K562 (cell line): ENCODE measurements at regions not wholly inside any gene's neighbourhood (a gene's known extent, or its start where the extent isn't known, plus 50 kb on each side); places are given as distances from the start of the nearest gene placed in this dataset.

Experiments used
- ATAC-seq: fragments of 200-7000 bp; cut with Tn5 transposase; 3 replicates; pipeline ENCODE4 v1.9.1; 2020; ENCODE audit warnings: moderate library complexity
- BruUV-seq: library from RNA; stranded (reverse); fragments of 400-500 nt; replicated peaks from 2 replicates; lab custom pipeline; 2021; lab: Mats Ljungman, UMichigan
- CTCF ChIA-PET: fragments of 300-600 bp; formaldehyde crosslinking; extraction: SDS; loops from one replicate; lab custom pipeline; 2021; ENCODE audit warnings: low intra/inter-chr PET ratio; lab: Yijun Ruan, JAX
- POLR2A ChIA-PET: fragments of 300-600, 350-650 bp; sonication (Branson Sonifier 250); formaldehyde crosslinking; extraction: SDS; loops from one replicate; lab custom pipeline; 2021; ENCODE audit warnings: antibody characterized with exemption, inconsistent platforms; lab: Yijun Ruan, JAX
- DNase-seq, 4 experiments: peaks; one replicate each; pipeline versions ENCODE4 v3.0.0 to v3.0.0-alpha.2; 2011 to 2018; ENCODE audit warnings: low spot score in 3 of 4, mixed read lengths in 3 of 4; ENCODE audit errors: extremely low read depth in 1 of 4
- FAIRE-seq: peaks from 2 replicates; lab custom pipeline; 2011; peaks lifted over from hg19 to GRCh38; lab: Jason Lieb, UNC
- H2AFZ ChIP-seq: 2 replicates; pipeline ENCODE4 v1.6.0; 2011; ENCODE audit warnings: low read depth, low read length, control low read depth, inconsistent platforms
- H3K27ac ChIP-seq: fragments of 200-600 bp; 3 replicates; pipeline ENCODE4 v1.8.0; 2011; ENCODE audit warnings: low read depth, mild to moderate bottlenecking, control low read depth, inconsistent platforms, low read length, moderate library complexity, mixed read lengths; ENCODE audit errors: extremely low read depth
- H3K27me3 ChIP-seq, 2 experiments: fragments of 300-600 bp in 1 of 2; 2 replicates in 1 of 2; 3 replicates in 1 of 2; pipeline versions ENCODE4 v1.6.0 to v1.8.0; 2011; ENCODE audit warnings: inconsistent platforms in 2 of 2, low read length in 2 of 2, mild to moderate bottlenecking in 1 of 2, mixed read lengths in 1 of 2, moderate library complexity in 1 of 2; ENCODE audit not compliant: control insufficient read depth in 2 of 2, insufficient read depth in 2 of 2
- H3K36me3 ChIP-seq: fragments of 300-600 bp; 3 replicates; pipeline ENCODE4 v1.8.0; 2011; ENCODE audit warnings: mild to moderate bottlenecking, low read length, inconsistent platforms; ENCODE audit not compliant: control insufficient read depth, insufficient read depth
- H3K4me1 ChIP-seq, 2 experiments: fragments of 200-600 bp in 1 of 2; replicated peaks in 1 of 2; 2 replicates in 1 of 2; 3 replicates in 1 of 2; pipeline versions ENCODE4 v1.5.1 to v1.8.0; 2011; ENCODE audit warnings: inconsistent platforms in 2 of 2, low read length in 2 of 2, mild to moderate bottlenecking in 1 of 2, mixed read lengths in 1 of 2, moderate library complexity in 1 of 2; ENCODE audit not compliant: control insufficient read depth in 2 of 2, insufficient read depth in 2 of 2
- H3K4me2 ChIP-seq: 2 replicates; pipeline ENCODE4 v1.6.1; 2011; ENCODE audit warnings: low read length, control low read depth, inconsistent platforms, mixed read lengths; ENCODE audit not compliant: insufficient read depth
- H3K4me3 ChIP-seq: fragments of 200-600 bp; sonication (generic), shearing (Covaris generic); 2 replicates; pipeline ENCODE4 v1.5.1; 2016; ENCODE audit warnings: control low read depth, inconsistent platforms
- H3K79me2 ChIP-seq: fragments of 200-600 bp; 3 replicates; pipeline ENCODE4 v1.8.0; 2011; ENCODE audit warnings: low read length, inconsistent platforms; ENCODE audit not compliant: control insufficient read depth, insufficient read depth
- H3K9ac ChIP-seq, 2 experiments: 2 replicates each; pipeline versions ENCODE4 v1.6.0 to v1.6.1; 2011; ENCODE audit warnings: low read depth in 2 of 2, low read length in 2 of 2, control low read depth in 1 of 2, inconsistent platforms in 1 of 2, mild to moderate bottlenecking in 1 of 2, mixed read lengths in 1 of 2; ENCODE audit not compliant: insufficient read depth in 1 of 2
- H3K9me1 ChIP-seq: one replicate; pipeline ENCODE4 v1.6.0; 2011; ENCODE audit warnings: inconsistent platforms, mild to moderate bottlenecking, low read length, moderate library complexity; ENCODE audit not compliant: control insufficient read depth, insufficient read depth
- H3K9me3 ChIP-seq: replicated peaks from 2 replicates; pipeline ENCODE4 v1.5.1; 2011; ENCODE audit warnings: low read depth, low read length, inconsistent platforms; ENCODE audit not compliant: control insufficient read depth, insufficient read depth
- H4K20me1 ChIP-seq: replicated peaks from 2 replicates; pipeline ENCODE4 v1.6.1; 2011; ENCODE audit warnings: low read length, inconsistent platforms, mixed read lengths; ENCODE audit not compliant: control insufficient read depth, insufficient read depth
- AFF1 ChIP-seq, 2 experiments: fragments of 450-650 bp; IDR thresholded peaks; 2 replicates each; pipeline ENCODE4 v1.6.1; 2018; ENCODE audit warnings: mild to moderate bottlenecking in 2 of 2, low read depth in 1 of 2; ENCODE audit not compliant: partially characterized antibody in 2 of 2
- CC2D1A ChIP-seq: fragments of 450-650 bp; IDR thresholded peaks from 2 replicates; pipeline ENCODE4 v1.6.1; 2017; ENCODE audit warnings: mild to moderate bottlenecking
- EGR1 ChIP-seq: fragments of 450-650 bp; conservative IDR thresholded peaks from 2 replicates; pipeline ENCODE4 v1.6.1; 2017; ENCODE audit warnings: mild to moderate bottlenecking
- MYBL2 ChIP-seq, 2 experiments: fragments of 450-650 bp in 1 of 2; sonication (generic) in 1 of 2; formaldehyde crosslinking in 1 of 2; IDR thresholded peaks; 2 replicates each; pipeline versions ENCODE4 v1.6.1 to v1.8.1; 2017 to 2022; ENCODE audit warnings: borderline replicate concordance in 1 of 2, inconsistent platforms in 1 of 2, low read depth in 1 of 2, mild to moderate bottlenecking in 1 of 2, missing genetic modification reagents in 1 of 2, moderate library complexity in 1 of 2
- NFE2L1 ChIP-seq: fragments of 450-650 bp; IDR thresholded peaks from 2 replicates; pipeline ENCODE4 v1.6.1; 2016; ENCODE audit warnings: missing genetic modification characterization, low read depth, mild to moderate bottlenecking, missing compliant biosample characterization, moderate library complexity, borderline replicate concordance
- NFRKB ChIP-seq: fragments of 450-650 bp; IDR thresholded peaks from 2 replicates; pipeline ENCODE4 v1.6.1; 2016; ENCODE audit warnings: low read depth
- PHTF2 ChIP-seq: fragments of 250-450 bp; sonication (Bioruptor Pico); IDR thresholded peaks from 2 replicates; pipeline ENCODE4 v1.5.0; 2021; ENCODE audit warnings: mild to moderate bottlenecking
- RAD51 ChIP-seq: fragments of 450-650 bp; IDR thresholded peaks from 2 replicates; pipeline ENCODE4 v1.7.1; 2016; ENCODE audit warnings: low read depth, mild to moderate bottlenecking, borderline replicate concordance
- TCFL5 ChIP-seq: fragments of 250-450 bp; sonication (Bioruptor Pico); conservative IDR thresholded peaks from 2 replicates; pipeline ENCODE4 v1.6.1; 2021; ENCODE audit warnings: mild to moderate bottlenecking, moderate library complexity, matching md5 sums
- ZNF217 ChIP-seq: sonication (generic); formaldehyde crosslinking; IDR thresholded peaks from 2 replicates; pipeline ENCODE4 v1.8.0; 2022; ENCODE audit warnings: mild to moderate bottlenecking, missing genetic modification reagents
- ZNF778 ChIP-seq: fragments of 450-650 bp; formaldehyde crosslinking; IDR thresholded peaks from 2 replicates; pipeline ENCODE4 v1.4.0; 2020; ENCODE audit warnings: mild to moderate bottlenecking, moderate library complexity
- WGBS: fragments of 100-300 bp; shearing (Covaris generic); methylation state at CpG from one replicate; pipeline ENCODE4 v1.1.6; 2016; ENCODE audit warnings: low coverage, mixed read lengths; ENCODE audit not compliant: insufficient coverage; ENCODE audit errors: missing lambda C conversion rate; 5-methylcytosine and 5-hydroxymethylcytosine counted together
- in situ Hi-C: fragments of 300-500 bp; cut with MboI; formaldehyde crosslinking; loops from 4 replicates; pipeline ENCODE4 v1.15.0; 2018; ENCODE audit warnings: inconsistent platforms, mixed read lengths
- intact Hi-C: fragments of 100-400 bp; cut with micrococcal nuclease; formaldehyde crosslinking; loops from 2 replicates; pipeline ENCODE4 v1.14.2; 2022

- intact Hi-C loops, result no loop called here
- Histone ChIP-seq H3K4me3 (no peak overlapping the region), H3K27ac (no peak overlapping the region), H3K9ac (no peak overlapping the region), H2AFZ (no peak overlapping the region), H3K79me2 (no peaks in the 10 kb centered on the region), H4K20me1 (no peaks in the 10 kb centered on the region), H3K27me3 (no peaks in the 10 kb centered on the region), H3K9me1 (no peaks in the 10 kb centered on the region), H3K4me2 (no peak overlapping the region), H3K36me3 (no peaks in the 10 kb centered on the region), H3K9me3 (no peaks in the 10 kb centered on the region), H3K4me1 (no peaks in the 10 kb centered on the region)
- FAIRE-seq (no peak), ATAC-seq (no peak), DNase-seq (no peak)
- TF ChIP-seq PHTF2 (no peak), AFF1 (IDR thresholded peaks at IDR 0.05; ENCODE audit: low read depth in 1 of 2, partially characterized antibody in 2 of 2) (no peak), RAD51 (no peak), ZNF778 (CRISPR knock-in tag) (no peak), EGR1 (no peak), NFE2L1 (no peak), CC2D1A (no peak), TCFL5 (CRISPR knock-in tag) (no peak), NFRKB (no peak), ZNF217 (CRISPR knock-in tag) (no peak), MYBL2 (IDR thresholded peaks at IDR 0.05; ENCODE audit: low read depth) (no peak), MYBL2 (CRISPR knock-in tag; IDR thresholded peaks at IDR 0.05; ENCODE audit: borderline replicate concordance) (no peak)
- no TSS peak for BruUV-seq
- ChIA-PET CTCF (no interaction called here), POLR2A (no interaction called here)
- in situ Hi-C loops, result no loop called here
- WGBS, result 7% methylated on average over 1 of the region's 2 CpGs
These were observed 556.6 kb downstream of the TRHDE start for GRCh38 chr12:72828662-72829324.
